Hematopoietic multipotent progenitor cell treated with erythropoietin and hydrocortisone succinate and interleukin-3 and kit ligand, for 6 days (in vitro differentiated cells): ENCODE measurements at regions not wholly inside any gene's neighbourhood (a gene's known extent, or its start where the extent isn't known, plus 50 kb on each side); places are given as distances from the start of the nearest gene placed in this dataset.

Experiments used
- DNase-seq: peaks from one replicate; pipeline ENCODE4 v3.0.0-alpha.2; 2015

- no peak for DNase-seq
Measured at GRCh38 chr9:7387840-7388239, 411.7 kb downstream of the DMAC1 start.

- DNase-seq, result no peak
Measured at GRCh38 chr9:7382304-7382703, 417.3 kb downstream of the DMAC1 start.

GRCh38 chr9:7377489-7377888 is 422.1 kb downstream of the DMAC1 start:
- no peak for DNase-seq

DNA sequence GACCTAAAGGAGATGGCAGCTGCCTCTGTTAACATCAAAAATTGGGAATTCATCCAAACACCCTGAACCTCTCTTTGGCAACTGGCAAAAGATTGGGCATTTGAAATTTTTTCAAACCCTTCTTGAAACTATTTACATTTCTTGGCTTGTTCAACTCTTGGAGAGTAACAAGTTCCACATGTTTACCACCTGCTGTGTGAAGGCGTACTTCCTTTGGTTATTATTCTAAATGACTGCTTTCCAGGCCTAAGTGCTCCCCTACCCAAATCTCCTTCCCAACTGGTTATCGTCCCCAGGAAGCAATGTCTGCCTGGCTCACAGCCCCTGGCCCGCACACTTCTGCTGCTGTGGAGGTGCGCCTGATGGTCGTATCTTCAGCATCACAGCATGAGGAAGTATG is 422.7 kb downstream of the DMAC1 start:
- DNase-seq, result no peak

DNA sequence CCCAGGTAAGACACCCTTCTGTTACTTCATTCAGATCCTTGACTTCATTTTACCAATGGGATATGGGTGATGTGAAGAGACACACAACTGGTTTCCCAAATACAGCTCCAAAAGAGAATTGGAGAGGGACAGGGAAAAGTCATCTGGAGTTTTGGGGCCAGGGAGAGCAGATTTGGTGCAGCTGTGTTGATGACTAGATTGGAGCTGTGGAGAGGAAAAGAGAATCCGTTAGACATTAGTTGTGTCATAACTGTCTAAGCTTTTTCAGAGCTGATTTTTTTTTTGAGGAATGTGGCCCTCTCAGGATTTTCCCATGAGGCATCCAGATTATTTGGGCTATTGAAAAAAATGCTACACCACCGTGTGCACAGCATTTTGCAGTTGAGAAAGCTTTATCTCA is 423.4 kb downstream of the DMAC1 start:
- DNase-seq, result no peak

DNA sequence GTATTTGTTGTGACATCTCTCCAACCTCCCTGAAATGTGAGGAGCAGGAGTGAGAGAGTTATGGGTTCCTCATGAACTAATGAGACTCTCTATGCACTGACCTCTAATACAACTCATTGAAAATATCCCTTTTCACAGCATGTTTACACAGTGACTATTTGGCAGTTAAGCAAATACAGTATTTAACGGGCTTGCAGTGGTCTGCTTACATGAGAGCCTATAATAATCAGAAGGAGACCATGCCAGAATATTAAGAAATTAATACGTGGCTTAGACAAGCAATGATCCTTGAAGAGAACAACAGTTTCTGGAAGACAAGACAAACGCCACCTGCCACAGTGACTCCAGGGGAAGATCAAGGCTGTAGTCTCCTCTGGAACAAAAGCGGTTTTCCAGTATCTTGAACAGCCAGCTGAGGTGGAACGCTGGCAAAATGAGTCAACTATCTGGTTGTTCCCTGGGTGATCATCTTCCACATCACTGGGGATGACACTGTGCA is 424.5 kb downstream of the DMAC1 start:
- no peak for DNase-seq

GRCh38 chr9:7370988-7371387 is 428.6 kb downstream of the DMAC1 start:
- DNase-seq, result no peak

GRCh38 chr9:7370381-7370780 is 429.2 kb downstream of the DMAC1 start:
- no peak for DNase-seq

DNA sequence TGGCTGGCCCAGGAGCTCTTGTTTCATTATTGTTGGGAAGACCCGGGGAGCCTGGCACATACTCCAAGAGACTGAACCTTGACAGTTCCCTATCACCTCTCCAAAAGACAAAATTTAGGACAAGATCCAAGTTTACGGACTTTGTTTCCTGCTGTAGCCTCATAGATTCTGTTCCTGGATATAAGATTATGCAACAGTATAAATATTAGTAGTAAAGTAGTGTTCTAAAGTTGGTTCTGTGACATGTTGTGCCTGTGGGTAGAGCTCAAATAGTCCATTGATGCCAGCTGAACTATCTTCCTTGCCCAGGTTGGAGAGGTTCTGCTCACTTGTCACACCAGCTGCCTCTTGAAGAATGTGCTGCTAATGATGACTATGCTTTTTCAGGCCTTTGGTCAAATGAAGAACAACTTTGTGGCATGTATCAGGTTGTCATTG is 430.2 kb downstream of the DMAC1 start:
- DNase-seq, result no peak

GRCh38 chr9:7368410-7369292 is 430.9 kb downstream of the DMAC1 start:
- no peak for DNase-seq

DNA sequence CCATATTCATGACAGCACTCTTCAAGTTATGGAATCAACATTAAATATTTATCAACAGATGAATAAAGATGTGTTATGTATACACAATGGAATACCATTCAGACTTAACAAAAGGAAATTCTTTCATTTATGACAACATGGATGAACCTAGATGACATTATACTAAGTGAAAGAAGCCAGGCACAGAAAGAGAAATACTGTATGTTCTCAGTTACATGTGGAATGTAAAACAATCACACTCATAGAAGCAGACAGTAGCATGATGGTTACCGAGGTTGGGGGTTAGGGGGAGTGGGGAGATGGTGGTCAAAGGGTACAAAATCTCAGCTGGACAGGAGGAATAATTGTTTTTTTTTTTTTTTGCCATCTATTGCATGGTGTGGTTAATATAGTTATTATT is 431.9 kb downstream of the DMAC1 start:
- no peak for DNase-seq

DNA sequence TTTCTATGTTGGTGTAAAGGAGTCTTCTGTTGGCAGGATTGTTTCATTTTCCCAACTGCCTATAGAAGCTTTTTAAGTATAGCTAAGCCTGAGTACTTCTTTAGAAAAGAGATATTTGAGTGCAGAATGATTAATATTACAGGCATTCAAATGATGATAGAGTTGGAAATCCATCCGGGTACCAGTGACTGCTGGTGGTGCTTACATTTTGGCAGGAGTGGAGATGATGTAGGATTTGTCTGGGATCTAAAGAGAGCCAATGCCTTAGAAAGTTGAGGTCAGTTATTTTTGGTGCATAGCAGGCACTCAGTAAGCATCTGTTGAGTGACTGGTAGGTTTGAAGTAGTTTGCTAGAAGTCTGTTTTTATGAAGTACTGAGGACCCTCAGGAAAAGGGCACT is 433.5 kb downstream of the DMAC1 start:
- DNase-seq, result no peak

DNA sequence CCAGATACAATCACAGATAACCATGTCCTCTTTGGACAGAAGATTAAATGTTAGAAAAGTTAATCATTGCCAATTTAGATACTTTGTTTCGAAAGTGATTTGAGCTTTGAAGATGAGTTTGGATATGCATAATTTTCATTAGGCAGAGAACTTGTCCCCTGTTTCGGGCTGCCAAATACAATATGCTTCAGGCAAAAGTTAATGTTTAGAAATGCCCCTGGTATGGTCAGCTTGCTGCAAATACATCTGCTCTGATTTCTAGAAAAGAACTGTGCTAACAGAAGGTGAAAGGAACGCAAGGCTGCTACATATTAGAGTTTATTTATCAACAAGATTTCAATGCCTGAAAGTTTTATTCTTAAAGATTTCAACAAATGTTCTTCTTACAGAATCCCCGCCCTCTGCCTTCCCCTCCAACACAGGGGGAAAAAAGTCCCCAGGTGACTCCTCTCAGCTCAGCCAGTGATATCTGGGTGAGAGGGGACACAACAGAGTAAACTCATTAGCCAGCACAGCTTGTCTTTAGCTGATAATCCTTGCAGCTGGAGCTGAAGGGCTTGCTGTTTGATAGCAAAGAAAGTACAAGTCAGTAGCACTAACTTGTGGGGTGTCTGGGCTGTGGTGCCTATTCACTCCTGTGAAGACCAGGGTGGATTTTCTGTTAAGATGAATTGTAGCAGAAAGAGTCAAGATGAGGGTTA is 435.7 kb downstream of the DMAC1 start:
- DNase-seq, result peak; percentile 2

DNA sequence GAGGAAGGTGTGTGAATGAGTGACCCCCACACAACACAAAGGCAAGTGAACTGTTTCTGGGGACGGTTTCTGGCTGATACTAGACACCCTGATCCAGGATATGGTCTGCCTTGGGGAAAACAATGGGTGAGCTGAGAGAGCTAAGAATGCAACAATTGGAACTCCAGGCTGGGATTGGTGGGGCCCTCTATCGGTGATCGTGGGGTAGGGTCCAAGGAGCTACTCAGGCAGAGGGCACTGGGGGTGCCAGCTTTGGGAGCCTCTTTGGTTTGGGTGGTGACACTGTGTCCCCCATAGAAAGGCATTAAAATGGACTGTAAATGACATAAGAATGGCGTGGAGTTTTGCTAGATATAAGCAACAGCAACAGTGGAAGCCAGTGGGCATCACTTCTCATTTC is 439.1 kb downstream of the DMAC1 start:
- DNase-seq, result no peak

DNA sequence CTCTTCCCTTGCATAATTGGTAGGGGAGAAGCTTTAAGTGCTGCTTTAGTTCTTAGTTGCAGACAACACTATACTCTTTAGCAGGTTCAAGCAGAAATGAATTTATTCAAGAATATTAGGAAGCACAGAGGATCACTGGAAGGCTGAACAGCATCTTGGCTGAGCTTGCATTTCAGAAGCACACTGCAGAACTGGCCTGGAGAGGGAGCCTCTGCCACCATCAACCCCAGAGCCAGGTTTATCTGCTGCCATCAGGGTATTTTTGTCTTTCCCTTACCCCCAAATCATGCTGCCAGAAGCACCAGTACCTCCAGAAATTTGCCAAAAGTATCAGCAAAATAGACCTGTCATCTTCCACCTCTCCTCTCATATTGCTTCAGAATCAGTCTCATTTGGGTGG is 440.7 kb downstream of the DMAC1 start:
- no peak for DNase-seq

DNA sequence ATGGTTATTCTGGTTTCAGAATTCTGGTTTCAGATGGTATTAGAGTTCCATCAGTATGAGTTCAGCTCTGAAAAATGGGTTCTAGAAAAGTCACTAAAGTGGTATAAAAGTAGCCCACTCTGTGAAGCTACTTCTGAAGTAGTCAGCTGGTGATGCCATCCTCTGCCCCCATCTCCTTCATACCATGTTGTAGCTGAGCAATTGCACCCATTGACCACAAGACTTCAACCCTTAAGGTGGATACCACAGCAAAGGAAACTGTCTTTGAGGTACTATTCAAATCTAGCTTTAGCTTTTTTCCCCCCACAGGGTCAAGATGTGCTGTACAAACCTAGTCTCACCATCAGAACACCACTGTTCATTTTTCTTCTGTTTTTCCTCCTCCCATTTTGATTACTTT is 444.9 kb downstream of the DMAC1 start:
- no peak for DNase-seq

GRCh38 chr9:7348692-7349091 is 450.9 kb downstream of the DMAC1 start:
- DNase-seq, result no peak

- DNase-seq, result no peak
Measured at GRCh38 chr9:7347556-7347955, 452.0 kb downstream of the DMAC1 start.

DNA sequence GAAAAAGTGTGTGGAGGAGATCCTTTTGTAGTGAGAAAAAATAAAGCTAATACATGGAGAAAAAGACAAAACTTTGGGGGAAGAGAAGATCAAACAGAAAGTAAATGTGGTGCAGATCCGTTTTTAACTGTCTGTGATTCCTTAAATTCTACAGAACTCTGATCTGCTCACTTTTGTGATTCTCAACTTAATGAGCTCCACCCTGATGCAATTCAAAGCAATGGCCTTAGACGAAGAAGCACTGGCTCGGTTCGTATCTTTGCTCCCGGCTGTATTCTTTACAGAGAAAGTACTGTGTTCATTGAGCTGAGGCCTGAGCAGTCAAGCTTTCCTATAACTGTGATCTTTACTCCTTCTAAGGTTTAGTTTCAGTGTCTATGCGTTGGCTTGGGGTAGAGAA is 453.4 kb downstream of the DMAC1 start:
- no peak for DNase-seq

DNA sequence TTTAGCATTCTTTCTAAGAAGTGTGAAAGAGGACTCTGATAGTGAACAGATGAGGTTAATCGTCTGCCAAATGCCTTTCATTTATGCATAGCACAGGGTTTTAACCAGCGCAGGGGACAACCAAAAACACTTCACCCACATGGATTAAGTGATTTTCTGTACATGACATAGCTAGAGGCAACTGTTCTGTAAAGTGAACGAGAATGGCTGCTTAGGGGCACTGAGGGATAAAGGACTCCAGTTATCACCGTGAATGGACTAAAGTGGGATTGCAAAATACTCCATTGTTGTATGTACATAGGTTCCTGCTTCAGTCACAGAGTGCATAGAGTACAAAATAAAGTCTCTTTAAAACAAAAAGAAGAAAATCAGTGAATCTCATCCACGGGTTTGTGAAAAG is 456.8 kb downstream of the DMAC1 start:
- no peak for DNase-seq

GRCh38 chr9:7342229-7342628 is 457.3 kb downstream of the DMAC1 start:
- peak; percentile 38 for DNase-seq

DNA sequence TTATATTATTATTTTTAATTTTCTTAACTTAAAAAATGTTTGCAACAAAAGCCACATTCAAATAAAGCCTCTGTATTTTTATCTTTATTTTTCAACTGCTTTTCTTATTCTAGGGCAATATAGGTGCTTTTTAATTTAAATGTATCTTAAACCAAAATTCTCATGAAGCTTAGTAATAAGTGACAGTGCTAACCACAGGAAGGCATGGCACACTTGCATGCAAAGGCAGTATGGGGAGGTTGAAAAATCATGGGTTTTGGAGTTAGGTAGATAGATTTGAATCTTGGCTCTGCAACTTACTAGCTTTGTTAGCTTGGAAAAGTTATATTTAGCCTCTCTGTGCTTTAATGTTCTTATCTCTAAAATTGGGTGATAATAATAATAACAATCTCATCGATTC is 458.0 kb downstream of the DMAC1 start:
- no peak for DNase-seq

DNA sequence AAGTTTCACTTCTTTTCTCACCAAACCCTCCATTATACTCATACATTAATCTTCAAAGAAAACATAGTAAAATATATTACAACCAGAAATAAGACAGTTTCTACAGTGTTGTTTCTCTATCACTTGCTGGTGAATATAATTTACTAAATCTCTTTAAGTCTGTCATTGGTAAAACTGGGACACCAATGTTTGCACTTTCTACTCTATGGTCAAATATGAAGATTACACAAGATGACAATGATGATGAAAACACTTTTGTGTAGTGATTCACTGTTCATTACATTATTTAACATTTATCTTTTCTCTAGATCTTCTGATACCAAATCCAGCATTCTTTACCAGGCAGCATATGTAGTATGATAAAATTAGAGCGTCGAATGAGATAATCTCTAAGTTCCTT is 459.1 kb downstream of the DMAC1 start:
- no peak for DNase-seq

DNA sequence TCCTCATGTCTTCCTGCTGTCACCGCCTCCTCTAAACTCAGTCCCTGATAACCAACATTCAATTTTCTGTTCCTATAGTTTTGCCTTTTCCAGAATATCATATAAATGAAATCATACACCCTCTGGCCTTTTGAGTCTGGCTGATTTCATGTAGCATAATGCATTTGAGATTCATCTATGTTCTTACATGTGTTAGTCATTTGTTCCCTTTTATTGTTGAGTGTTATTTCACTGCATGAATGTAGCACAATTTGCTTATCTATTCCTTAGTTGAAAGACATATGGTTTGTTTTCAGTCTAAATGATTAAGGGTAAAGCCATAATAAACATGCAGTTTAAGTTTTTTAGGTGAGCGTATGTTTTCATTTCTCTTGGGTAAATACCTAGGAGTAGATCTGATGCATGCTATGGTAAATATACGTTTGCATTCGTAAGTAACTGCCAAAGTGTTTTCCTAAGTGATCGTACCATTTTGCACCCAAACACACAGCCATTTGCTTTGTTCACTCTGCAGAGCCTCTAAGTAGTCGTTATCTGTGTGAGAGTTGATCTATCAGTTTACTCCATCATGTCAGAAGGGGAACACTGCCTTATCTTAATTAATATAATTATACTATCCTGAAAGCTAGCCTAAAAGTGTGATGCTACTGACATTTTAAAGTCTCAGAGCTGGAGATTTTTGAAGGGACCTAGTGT is 460.8 kb downstream of the DMAC1 start:
- no peak for DNase-seq
